ENCODE measurements at regions not wholly inside any gene's neighbourhood (a gene's known extent, or its start where the extent isn't known, plus 50 kb on each side); places are given as distances from the start of the nearest gene placed in this dataset.
"Not testable (repeated sequence)": the region's sequence is repeated elsewhere in the genome, so short reads cannot be mapped to it uniquely, and the experiment has no call there.

- DNase-seq (ENCODE audit: low read depth in 2 of 2): no peak
Measured at GRCh38 chrX:116289592-116289991, 119.0 kb downstream of the AGTR2 start.

- DNase-seq (ENCODE audit: low read depth in 2 of 2): no peak
Measured at GRCh38 chrX:116290359-116290758, 119.8 kb downstream of the AGTR2 start.

GRCh38 chrX:116292183-116292582 is 121.6 kb downstream of the AGTR2 start:
- no peak for DNase-seq (ENCODE audit: low read depth in 2 of 2)

- no peak for DNase-seq (ENCODE audit: low read depth in 2 of 2)
Measured at GRCh38 chrX:116298956-116299355, 128.4 kb downstream of the AGTR2 start.

- DNase-seq (ENCODE audit: low read depth in 2 of 2): no peak
Measured at GRCh38 chrX:116306218-116306617, 130.2 kb upstream of the SLC6A14 start.

GRCh38 chrX:116317409-116317808 is 119.0 kb upstream of the SLC6A14 start:
- no peak for DNase-seq (ENCODE audit: low read depth in 2 of 2)

- no peak for DNase-seq (ENCODE audit: low read depth in 2 of 2)
Measured at GRCh38 chrX:116318672-116319071, 117.7 kb upstream of the SLC6A14 start.

- DNase-seq (ENCODE audit: low read depth in 2 of 2): no peak
Measured at GRCh38 chrX:116321711-116322110, 114.7 kb upstream of the SLC6A14 start.

- not testable (repeated sequence) for DNase-seq (ENCODE audit: low read depth in 2 of 2)
Measured at GRCh38 chrX:116332026-116332425, 104.4 kb upstream of the SLC6A14 start.

- DNase-seq (ENCODE audit: low read depth in 2 of 2): not testable (repeated sequence)
Measured at GRCh38 chrX:116334797-116335196, 101.6 kb upstream of the SLC6A14 start.

- no peak for DNase-seq (ENCODE audit: low read depth in 2 of 2)
Measured at GRCh38 chrX:116339407-116339806, 97.0 kb upstream of the SLC6A14 start.

GRCh38 chrX:116342903-116343302 is 93.5 kb upstream of the SLC6A14 start:
- DNase-seq (ENCODE audit: low read depth in 2 of 2): no peak

- DNase-seq (ENCODE audit: low read depth in 2 of 2): no peak
Measured at GRCh38 chrX:116345958-116346357, 90.4 kb upstream of the SLC6A14 start.

GRCh38 chrX:116357329-116357728 is 79.1 kb upstream of the SLC6A14 start:
- DNase-seq (ENCODE audit: low read depth in 2 of 2): no peak

- DNase-seq (ENCODE audit: low read depth in 2 of 2): no peak
Measured at GRCh38 chrX:116378961-116379360, 57.4 kb upstream of the SLC6A14 start.

- DNase-seq (ENCODE audit: low read depth in 2 of 2): peak; percentile 12 to 19
Measured at GRCh38 chrX:116379854-116380253, 56.6 kb upstream of the SLC6A14 start.

GRCh38 chrX:116384406-116384954 is 51.9 kb upstream of the SLC6A14 start:
- DNase-seq (ENCODE audit: low read depth in 2 of 2): peak; percentile 1 to 4
